Heart right ventricle (tissue), 16 donors: ENCODE measurements at regions not wholly inside any gene's neighbourhood (a gene's known extent, or its start where the extent isn't known, plus 50 kb on each side); places are given as distances from the start of the nearest gene placed in this dataset.

Experiments used
- ATAC-seq, 8 donors: fragments of 200-7000 bp; cut with Tn5 transposase; one replicate each; pipeline ENCODE4 v1.9.1; 2020; ENCODE audit warnings: mild to moderate bottlenecking in 8 of 8, moderate library complexity in 8 of 8, moderate number of reproducible peaks in 1 of 8
- DNase-seq, 2 donors: peaks; one replicate each; pipeline ENCODE4 v3.0.0-alpha.2; 2020
- H3K27ac ChIP-seq, 10 donors: fragments of 200-600 bp; sonication (generic) in 2 of 10; one replicate each; pipeline versions ENCODE4 v1.5.0 to v1.8.0; 2020 to 2022; ENCODE audit warnings: mild to moderate bottlenecking in 3 of 10
- H3K27me3 ChIP-seq, 7 donors: fragments of 200-600 bp; one replicate each; pipeline ENCODE4 v1.8.0; 2021 to 2022; ENCODE audit warnings: mild to moderate bottlenecking in 2 of 7
- H3K36me3 ChIP-seq, 9 donors: fragments of 200-600 bp; sonication (generic) in 1 of 9; one replicate each; pipeline versions ENCODE4 v1.5.0 to v1.8.0; 2020 to 2022; ENCODE audit warnings: mild to moderate bottlenecking in 2 of 9
- H3K4me1 ChIP-seq, 9 donors: fragments of 200-600 bp; sonication (generic) in 1 of 9; one replicate each; pipeline versions ENCODE4 v1.5.0 to v1.8.0; 2020 to 2022; ENCODE audit warnings: mild to moderate bottlenecking in 4 of 9
- H3K4me3 ChIP-seq, 10 donors: fragments of 200-600 bp; sonication (generic) in 2 of 10; one replicate each; pipeline versions ENCODE4 v1.5.0 to v1.8.0; 2020 to 2022; ENCODE audit warnings: mild to moderate bottlenecking in 7 of 10, moderate library complexity in 2 of 10
- H3K9me3 ChIP-seq, 11 donors: fragments of 200-600 bp in 10 of 11; sonication (generic) in 2 of 11; one replicate each; pipeline versions ENCODE4 v1.5.0 to v1.8.0; 2013 to 2022; ENCODE audit warnings: mild to moderate bottlenecking in 2 of 11, control low read depth in 1 of 11, moderate library complexity in 1 of 11
- CTCF ChIP-seq, 9 donors: fragments of 200-600 bp; sonication (generic) in 2 of 9; IDR thresholded peaks; one replicate each; pipeline versions ENCODE4 v1.5.0 to v1.8.0; 2021 to 2022; ENCODE audit warnings: antibody characterized with exemption in 9 of 9, mild to moderate bottlenecking in 5 of 9, moderate library complexity in 1 of 9
- WGBS, 2 donors: extraction: QIAGEN DNeasy Blood & Tissue Kit; methylation state at CpG; one replicate each; pipeline ENCODE4 v1.1.7; 2013; ENCODE audit warnings: inconsistent platforms in 1 of 2; 5-methylcytosine and 5-hydroxymethylcytosine counted together
- intact Hi-C, 10 donors: fragments of 100-400 bp; cut with DNase I; formaldehyde crosslinking; loops; one replicate each; pipeline versions ENCODE4 v1.11.1 to v1.14.2; 2022
- donor health status: Arrhythmogenic right ventricular cardiomyopathy.
- donor health status: ischemic (EF 13 %, LVEDD 7.1; RV severe dilation, severe dysfunction).
- donor health status: healthy with polysubstance abuse.
- donor health status: DM: no; HTN: yes; CAD: no.
- donor health status: DM: no; HTN: no; CAD: no.
- donor health status: ischemic (EF 25% LVEDD 6.9; RV normal size, moderate dysfunction).
- donor health status: ischemic (EF 25% LVEDD 5.7; RV mildly dilated, moderate dysfunction).
- donor health status: healthy.
- donor health status: DM: yes; HTN: yes; CAD: no.
- donor health status: Ischemic cardiomyopathy.
- donor health status: ischemic (EF 35%, LVEDD 5.7; RV mildly dilated, moderate dysfunction).
- donor health status: nonischemic (EF 11% LVEDD 7.7; RV severe dilation, severe dysfunction).
- donor health status: DM: yes; HTN: yes; CAD: no.
- donor health status: PGD.
- donor health status: ischemic (EF 29% LVEDD 5.4; RV normal size, mild dysfunction).
- donor health status: nonischemic (EF 23%, LVEDD 6.1; RV moderate dilation, normal function).

- intact Hi-C loops: no loop called here
- ATAC-seq: no peak
- no peak for DNase-seq
- WGBS, 2 donors: 88% methylated on average over 3 of the region's 3 CpGs
- no peaks in the 10 kb centered on the region for H3K4me1 ChIP-seq
- H3K9me3 ChIP-seq: peaks cover 0 to 13% (median 0%) of the 10 kb centered on the region in 11 donors
- no peak for TF ChIP-seq CTCF (IDR thresholded peaks at IDR 0.05)
- no peak overlapping the region for H3K4me3 ChIP-seq
- H3K27ac ChIP-seq: no peak overlapping the region
- H3K36me3 ChIP-seq: no peaks in the 10 kb centered on the region
- H3K27me3 ChIP-seq: no peaks in the 10 kb centered on the region
These were observed 946.7 kb downstream of the TLE4 start for GRCh38 chr9:80518441-80518840.

- no peak for TF ChIP-seq CTCF (IDR thresholded peaks at IDR 0.05)
These were observed 944.9 kb downstream of the TLE4 start for GRCh38 chr9:80516679-80517078.

GRCh38 chr9:80509358-80509757, 937.6 kb downstream of the TLE4 start:
- no peaks in the 10 kb centered on the region for H3K27me3 ChIP-seq
- no peak overlapping the region for H3K27ac ChIP-seq
- TF ChIP-seq CTCF (IDR thresholded peaks at IDR 0.05): no peak
- peaks cover 0 to 7% (median 0%) of the 10 kb centered on the region in 9 donors for H3K4me1 ChIP-seq
- 75 to 84% methylated on average over 1 of the region's 1 CpG for WGBS, 2 donors
- ATAC-seq (no peak), DNase-seq (no peak)
- H3K4me3 ChIP-seq: no peak overlapping the region
- no peaks in the 10 kb centered on the region for H3K9me3 ChIP-seq
- intact Hi-C loops: no loop called here
- no peaks in the 10 kb centered on the region for H3K36me3 ChIP-seq

More at GRCh38 chr9:80516679-80517078, 944.9 kb downstream of the TLE4 start:
- H3K27me3 ChIP-seq: no peaks in the 10 kb centered on the region
- H3K4me1 ChIP-seq: no peaks in the 10 kb centered on the region
- H3K27ac ChIP-seq: no peak overlapping the region
- intact Hi-C loops: no loop called here
- ATAC-seq: no peak
- peaks cover 0 to 13% (median 0%) of the 10 kb centered on the region in 11 donors for H3K9me3 ChIP-seq
- 75 to 83% methylated on average over 3 of the region's 3 CpGs for whole genome bisulfite sequencing, 2 donors
- H3K4me3 ChIP-seq: no peak overlapping the region
- no peaks in the 10 kb centered on the region for H3K36me3 ChIP-seq
- no peak for DNase-seq

- TF ChIP-seq CTCF (IDR thresholded peaks at IDR 0.05): no peak
- no peak for ATAC-seq
- Histone ChIP-seq H3K27me3 (no peaks in the 10 kb centered on the region), H3K36me3 (no peaks in the 10 kb centered on the region), H3K4me1 (peaks cover 0 to 20% (median 8%) of the 10 kb centered on the region in 9 donors), H3K4me3 (no peak overlapping the region), H3K9me3 (no peaks in the 10 kb centered on the region), H3K27ac (no peak overlapping the region)
- 61 to 76% methylated on average over 3 of the region's 3 CpGs for WGBS, 2 donors
- DNase-seq: no peak
- intact Hi-C loops: no loop called here
These were observed 935.8 kb downstream of the TLE4 start for GRCh38 chr9:80507611-80508010.
